Stomach (tissue), 8 donors: ENCODE measurements at regions not wholly inside any gene's neighbourhood (a gene's known extent, or its start where the extent isn't known, plus 50 kb on each side); places are given as distances from the start of the nearest gene placed in this dataset.
A peak's percentile ranks its signal among the peaks of the same experiment; 100 is the strongest.

ENCODE experiments used
- DNase-seq, 2 donors: peaks; one replicate each; pipeline versions ENCODE4 v3.0.0 to v3.0.0-alpha.2; 2013 to 2019
- H3K27ac ChIP-seq, 5 donors: fragments of 200-600 bp in 4 of 5; sonication (generic) in 4 of 5; one replicate each; pipeline ENCODE4 v1.5.1; 2013 to 2019; ENCODE audit warnings: mild to moderate bottlenecking in 1 of 5, moderate library complexity in 1 of 5
- H3K27me3 ChIP-seq, 3 donors: fragments of 200-600 bp; sonication (generic); one replicate each; pipeline ENCODE4 v1.5.1; 2017 to 2019; ENCODE audit warnings: mixed run types in 1 of 3
- H3K36me3 ChIP-seq, 4 donors: fragments of 200-600 bp; sonication (generic); 1 replicate in 3 of 4; 2 replicates in 1 of 4; pipeline ENCODE4 v1.5.1; 2016 to 2019
- H3K4me1 ChIP-seq, 4 donors: fragments of 200-600 bp; sonication (generic); one replicate each; pipeline ENCODE4 v1.5.1; 2016 to 2019
- H3K4me3 ChIP-seq, 4 donors: fragments of 200-600 bp; sonication (generic) in 3 of 4; one replicate each; pipeline ENCODE4 v1.5.1; 2016 to 2019; ENCODE audit warnings: mild to moderate bottlenecking in 1 of 4
- H3K9me3 ChIP-seq, 4 donors: fragments of 200-600 bp; sonication (generic); one replicate each; pipeline ENCODE4 v1.5.1; 2016 to 2019
- CTCF ChIP-seq, 7 experiments: fragments of 450-650 bp in 4 of 7; fragments of 200-600 bp in 3 of 7; sonication (generic) in 3 of 7; IDR thresholded peaks; one replicate each; pipeline ENCODE4 v1.5.1; 2016 to 2019; ENCODE audit warnings: antibody characterized with exemption in 7 of 7, control low read depth in 2 of 7, mild to moderate bottlenecking in 1 of 7
- EP300 ChIP-seq: sonication (generic); formaldehyde crosslinking; IDR thresholded peaks from one replicate; pipeline ENCODE4 v1.6.1; 2017; ENCODE audit warnings: antibody characterized with exemption
- POLR2A ChIP-seq, 4 donors: fragments of 450-650 bp; IDR thresholded peaks; one replicate each; pipeline ENCODE4 v1.6.1; 2016; ENCODE audit warnings: antibody characterized with exemption in 4 of 4, control low read depth in 2 of 4, mild to moderate bottlenecking in 1 of 4, moderate library complexity in 1 of 4
- POLR2AphosphoS5 ChIP-seq, 3 donors: sonication (generic); formaldehyde crosslinking; IDR thresholded peaks; one replicate each; pipeline ENCODE4 v1.6.1; 2016; ENCODE audit warnings: antibody characterized with exemption in 3 of 3
- WGBS, 5 donors: extraction: QIAGEN DNeasy Blood & Tissue Kit in 3 of 5; methylation state at CpG; one replicate each; pipeline versions ENCODE4 v1.1.5 to v1.1.7; 2013 to 2018; 5-methylcytosine and 5-hydroxymethylcytosine counted together
- intact Hi-C: fragments of 100-400 bp; cut with DNase I; formaldehyde crosslinking; loops from one replicate; pipeline ENCODE4 v1.15.1; 2023; ENCODE audit warnings: low total_unique reads
- donor health status: healthy with polysubstance abuse.
- donor health status: Bipolar disorder and iron deficiency.
- donor health status: healthy.

DNA sequence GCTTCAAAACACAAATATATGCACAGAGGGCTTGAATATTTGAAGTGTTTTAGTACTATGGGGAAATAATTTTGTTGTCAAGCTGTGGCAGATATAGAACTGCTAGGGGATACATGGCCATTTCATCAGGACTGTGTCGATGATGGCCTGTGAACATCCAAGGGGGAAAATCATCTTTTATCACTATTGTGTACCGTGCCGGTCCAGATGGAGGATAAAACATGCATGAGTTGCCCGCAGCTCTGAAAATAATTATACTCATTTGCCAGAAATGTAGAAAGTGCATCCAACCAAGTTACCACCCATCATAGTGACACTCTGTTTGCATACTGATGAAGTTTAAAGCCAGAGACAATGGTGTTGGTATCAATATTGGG is 405.9 kb downstream of the ZSWIM6 start:
- intact Hi-C loops: no loop called here
- Histone ChIP-seq H3K4me1 (no peaks in the 10 kb centered on the region), H3K9me3 (no peaks in the 10 kb centered on the region), H3K4me3 (no peak overlapping the region), H3K27me3 (peaks cover 0 to 1% (median 0%) of the 10 kb centered on the region in 3 donors), H3K27ac (no peak overlapping the region), H3K36me3 (no peaks in the 10 kb centered on the region)
- DNase-seq: no peak
- TF ChIP-seq EP300: no peak
- TF ChIP-seq CTCF (IDR thresholded peaks at IDR 0.05): no peak
- TF ChIP-seq POLR2A (IDR thresholded peaks at IDR 0.05): no peak
- TF ChIP-seq POLR2AphosphoS5 (IDR thresholded peaks at IDR 0.05): no peak
- WGBS, 5 donors: 94 to 96% (median 95%) methylated on average over 4 of the region's 4 CpGs

DNA sequence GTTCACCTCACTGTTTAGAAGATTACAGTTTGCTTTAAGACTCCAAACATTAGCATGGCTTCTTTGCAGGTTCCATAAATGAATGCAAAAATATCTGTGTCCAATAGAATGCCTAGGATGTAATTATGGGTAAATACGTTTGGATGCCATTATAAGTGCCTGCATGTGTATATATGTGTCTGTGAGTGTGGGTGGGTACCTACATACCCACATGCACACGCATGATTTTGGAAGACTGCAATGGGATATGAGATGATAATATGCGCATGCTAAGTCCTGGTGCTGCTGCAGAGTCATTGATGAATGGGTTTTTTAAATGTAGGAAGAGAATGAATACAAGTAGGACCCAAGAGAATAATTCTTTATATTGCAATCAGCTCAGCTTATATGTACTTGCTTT is 406.4 kb downstream of the ZSWIM6 start:
- Histone ChIP-seq H3K36me3 (no peaks in the 10 kb centered on the region), H3K27ac (no peak overlapping the region), H3K4me3 (no peak overlapping the region), H3K27me3 (no peaks in the 10 kb centered on the region), H3K9me3 (no peaks in the 10 kb centered on the region), H3K4me1 (no peaks in the 10 kb centered on the region)
- 88 to 94% (median 92%) methylated on average over 3 of the region's 3 CpGs for WGBS, 5 donors
- DNase-seq: no peak
- intact Hi-C loops: no loop called here
- TF ChIP-seq EP300 (no peak), POLR2A (IDR thresholded peaks at IDR 0.05) (no peak)

DNA sequence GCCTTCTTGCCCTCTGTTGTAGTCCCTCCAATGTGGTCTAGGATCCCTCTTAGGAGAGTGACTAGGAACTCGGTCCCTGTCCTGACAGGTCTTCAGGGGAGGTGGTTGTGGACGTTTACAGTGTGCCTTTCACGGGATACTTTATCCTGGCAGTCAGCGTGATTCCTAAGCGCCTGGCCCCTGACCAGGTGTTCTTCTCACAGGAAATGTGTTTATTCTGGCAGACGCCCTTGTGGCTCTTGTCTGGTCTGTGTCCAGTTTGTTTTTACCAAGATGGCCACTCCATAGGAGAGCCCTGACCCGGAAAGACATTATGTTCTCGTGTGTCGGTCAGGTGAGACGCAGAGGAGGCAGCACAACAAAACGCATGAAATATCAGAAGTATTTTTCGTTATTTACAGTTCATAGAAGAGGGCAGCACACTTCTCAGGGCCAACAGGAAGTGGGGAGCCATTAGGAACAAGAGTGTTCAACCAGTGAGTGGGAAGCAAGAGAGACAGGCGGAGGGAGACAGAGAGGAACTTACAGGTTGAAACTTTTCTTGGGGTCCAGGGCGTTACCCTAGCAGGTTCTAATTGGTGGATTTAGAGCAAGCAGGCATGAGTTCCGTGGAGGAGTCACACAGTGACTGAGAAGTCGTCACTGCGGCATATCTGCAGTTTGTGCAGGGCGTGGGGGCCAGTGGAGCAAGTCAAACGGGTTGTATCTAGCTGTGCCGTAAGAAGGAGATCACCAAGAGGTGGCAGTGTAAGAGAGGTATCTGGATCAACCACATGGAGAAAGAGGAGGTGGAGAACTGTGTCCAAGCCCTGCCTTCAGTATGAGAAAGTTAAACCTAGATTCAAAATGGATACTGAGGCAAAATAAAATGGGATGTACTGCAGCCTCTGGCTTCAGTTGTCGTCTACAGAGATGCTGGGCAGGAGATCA is 412.9 kb downstream of the ZSWIM6 start:
- Histone ChIP-seq H3K9me3 (no peaks in the 10 kb centered on the region), H3K4me1 (no peaks in the 10 kb centered on the region), H3K4me3 (no peak overlapping the region), H3K36me3 (no peaks in the 10 kb centered on the region), H3K27ac (no peak overlapping the region), H3K27me3 (no peaks in the 10 kb centered on the region)
- 62 to 70% (median 66%) methylated on average over 21 of the region's 21 CpGs for WGBS, 5 donors
- DNase-seq: peak; percentile 42 to 67
- no peak for TF ChIP-seq POLR2AphosphoS5 (IDR thresholded peaks at IDR 0.05)
- TF ChIP-seq POLR2A (IDR thresholded peaks at IDR 0.05): no peak
- no peak for TF ChIP-seq CTCF (IDR thresholded peaks at IDR 0.05)
- TF ChIP-seq EP300: no peak
- intact Hi-C loops: no loop called here

GRCh38 chr5:61746831-61747575 is 414.9 kb downstream of the ZSWIM6 start:
- Histone ChIP-seq H3K4me1 (no peaks in the 10 kb centered on the region), H3K27me3 (no peaks in the 10 kb centered on the region), H3K36me3 (no peaks in the 10 kb centered on the region), H3K9me3 (no peaks in the 10 kb centered on the region), H3K4me3 (no peak overlapping the region), H3K27ac (no peak overlapping the region)
- DNase-seq: no peak
- intact Hi-C loops: no loop called here
- 75 to 80% (median 78%) methylated on average over 7 of the region's 7 CpGs for WGBS, 5 donors
- no peak for TF ChIP-seq CTCF (IDR thresholded peaks at IDR 0.05)
- no peak for TF ChIP-seq EP300
- TF ChIP-seq POLR2AphosphoS5 (IDR thresholded peaks at IDR 0.05): no peak
- TF ChIP-seq POLR2A (IDR thresholded peaks at IDR 0.05): no peak
